ENCODE measurements at regions not wholly inside any gene's neighbourhood (a gene's known extent, or its start where the extent isn't known, plus 50 kb on each side); places are given as distances from the start of the nearest gene placed in this dataset.

DNA sequence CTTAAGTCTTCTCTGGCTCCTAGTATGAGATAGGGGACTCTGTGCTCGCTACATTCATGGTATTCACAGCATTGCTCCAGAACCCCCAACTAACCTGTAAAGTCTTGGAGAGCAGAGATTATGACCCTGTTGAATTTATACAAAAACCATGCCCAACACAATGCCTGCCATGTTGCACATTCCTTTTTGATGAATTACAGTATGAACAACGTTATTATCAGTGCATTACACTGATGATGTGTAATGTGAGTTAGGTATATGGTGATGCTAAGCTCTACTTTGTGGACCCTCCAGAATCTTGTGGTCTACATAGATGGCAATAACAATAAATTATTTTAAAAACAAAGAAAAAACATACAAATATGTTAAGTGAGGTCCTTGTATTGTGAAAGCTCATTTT lies 64.3 kb downstream of the EOMES start:
- no peak for TF ChIP-seq POLR2AphosphoS5 (IDR thresholded peaks at IDR 0.05; ENCODE audit: low read depth, low read length)
- TF ChIP-seq POLR2A (IDR thresholded peaks at IDR 0.05; ENCODE audit: low read depth, low read length) = no peak
- no peak for TF ChIP-seq TAF1 (IDR thresholded peaks at IDR 0.05; ENCODE audit: borderline replicate concordance, low read depth, low read length)

Measured in GM12892 (cell line).